PC-9 (cell line): ENCODE measurements at regions not wholly inside any gene's neighbourhood (a gene's known extent, or its start where the extent isn't known, plus 50 kb on each side); places are given as distances from the start of the nearest gene placed in this dataset.

Experiments used
- BruUV-seq: library from RNA; stranded (reverse); fragments of 400-500 nt; replicated peaks from 2 replicates; lab custom pipeline; 2021; lab: Mats Ljungman, UMichigan
- CTCF ChIA-PET: fragments of 300-600 bp; sonication (Branson Sonifier 250); formaldehyde crosslinking; loops from one replicate; lab custom pipeline; 2022; ENCODE audit warnings: antibody characterized with exemption; lab: Charles Lee
- POLR2A ChIA-PET: fragments of 300-600 bp; sonication (Branson Sonifier 250); formaldehyde crosslinking; loops from one replicate; lab custom pipeline; 2022; ENCODE audit warnings: antibody characterized with exemption; ENCODE audit not compliant: unreplicated experiment; lab: Charles Lee
- DNase-seq, 2 experiments: peaks; one replicate each; pipeline versions ENCODE4 v3.0.0 to v3.0.0-alpha.2; 2015 to 2022; ENCODE audit warnings: mixed read lengths in 1 of 2
- H2AFZ ChIP-seq: fragments of 200-600 bp; sonication (generic); 2 replicates; pipeline ENCODE4 v1.8.1; 2017; ENCODE audit warnings: antibody characterized with exemption
- H3F3A ChIP-seq: fragments of 200-600 bp; sonication (generic); 2 replicates; pipeline ENCODE4 v1.8.1; 2017; ENCODE audit warnings: antibody characterized with exemption, mild to moderate bottlenecking, low read depth; ENCODE audit not compliant: insufficient read depth
- H3K27ac ChIP-seq: fragments of 200-600 bp; sonication (generic); 2 replicates; pipeline ENCODE4 v1.6.1; 2016; ENCODE audit warnings: mixed run types
- H3K27me3 ChIP-seq: fragments of 200-600 bp; sonication (generic); 2 replicates; pipeline ENCODE4 v1.6.1; 2016; ENCODE audit warnings: low read depth, mixed run types; ENCODE audit not compliant: insufficient read depth
- H3K36me3 ChIP-seq: fragments of 200-600 bp; sonication (generic); 2 replicates; pipeline ENCODE4 v1.6.1; 2016; ENCODE audit warnings: low read depth, mixed run types
- H3K4me1 ChIP-seq: fragments of 200-600 bp; sonication (generic); replicated peaks from 2 replicates; pipeline ENCODE4 v1.6.1; 2016; ENCODE audit warnings: mixed run types; ENCODE audit not compliant: insufficient read depth
- H3K4me2 ChIP-seq: fragments of 200-600 bp; sonication (generic); 2 replicates; pipeline ENCODE4 v1.6.1; 2017; ENCODE audit warnings: mixed run types
- H3K4me3 ChIP-seq: fragments of 200-600 bp; sonication (generic); 2 replicates; pipeline ENCODE4 v1.6.1; 2016; ENCODE audit warnings: mixed run types
- H3K79me2 ChIP-seq: fragments of 200-600 bp; sonication (generic); 2 replicates; pipeline ENCODE4 v1.6.1; 2017; ENCODE audit warnings: low read depth, mixed run types
- H3K9me2 ChIP-seq: fragments of 200-600 bp; sonication (generic); 2 replicates; pipeline ENCODE4 v1.8.1; 2017; ENCODE audit warnings: mild to moderate bottlenecking; ENCODE audit not compliant: insufficient read depth
- H3K9me3 ChIP-seq: fragments of 200-600 bp; sonication (generic); 2 replicates; pipeline ENCODE4 v1.8.1; 2016; ENCODE audit warnings: low read depth; ENCODE audit not compliant: insufficient read depth
- H4K20me1 ChIP-seq: fragments of 200-600 bp; sonication (generic); 2 replicates; pipeline ENCODE4 v1.8.1; 2017; ENCODE audit not compliant: insufficient read depth
- CTCF ChIP-seq: fragments of 200-600 bp; sonication (generic); conservative IDR thresholded peaks from 2 replicates; pipeline ENCODE4 v1.6.1; 2017; ENCODE audit warnings: mixed run types, antibody characterized with exemption, mild to moderate bottlenecking, moderate library complexity
- EZH2 ChIP-seq: fragments of 200-600 bp; sonication (generic); IDR thresholded peaks from 2 replicates; pipeline ENCODE4 v1.8.0; 2017; ENCODE audit warnings: antibody characterized with exemption, low read depth
- intact Hi-C: fragments of 100-400 bp; cut with micrococcal nuclease; formaldehyde crosslinking; loops from one replicate; pipeline ENCODE4 v1.10.0; 2022; ENCODE audit not compliant: unreplicated experiment

- H3K4me3 ChIP-seq: no peak overlapping the region
- H3K27me3 ChIP-seq: peaks cover 65% of the 10 kb centered on the region
- no peaks in the 10 kb centered on the region for H3K9me2 ChIP-seq
- no peaks in the 10 kb centered on the region for H3K36me3 ChIP-seq
- no peak overlapping the region for H3K4me2 ChIP-seq
- no peaks in the 10 kb centered on the region; the same call in 1 of the 2 replicates for H4K20me1 ChIP-seq
- CTCF ChIA-PET: no interaction called here
- no TSS peak for BruUV-seq
- no peak overlapping the region for H2AFZ ChIP-seq
- no peak for DNase-seq
- intact Hi-C loops: no loop called here
- TF ChIP-seq EZH2: no peak
- no peak for TF ChIP-seq CTCF
- H3K27ac ChIP-seq: no peak overlapping the region
- H3K4me1 ChIP-seq: no peaks in the 10 kb centered on the region
- POLR2A ChIA-PET: no interaction called here
- no peaks in the 10 kb centered on the region for H3F3A ChIP-seq
- H3K79me2 ChIP-seq: no peaks in the 10 kb centered on the region
- no peaks in the 10 kb centered on the region for H3K9me3 ChIP-seq
These were observed 569.9 kb downstream of the BUD13 start for GRCh38 chr11:116202922-116203321.

GRCh38 chr11:116200564-116200963 lies 572.2 kb downstream of the BUD13 start:
- Histone ChIP-seq H3K4me3 (no peak overlapping the region), H3K79me2 (no peaks in the 10 kb centered on the region), H4K20me1 (no peaks in the 10 kb centered on the region), H3K36me3 (no peaks in the 10 kb centered on the region), H2AFZ (no peak overlapping the region), H3K9me2 (no peaks in the 10 kb centered on the region), H3K27ac (no peak overlapping the region), H3F3A (no peaks in the 10 kb centered on the region), H3K4me2 (no peak overlapping the region), H3K9me3 (no peaks in the 10 kb centered on the region), H3K27me3 (peaks cover 56% of the 10 kb centered on the region), H3K4me1 (no peaks in the 10 kb centered on the region)
- intact Hi-C loops: no loop called here
- CTCF ChIA-PET: no interaction called here
- no TSS peak for BruUV-seq
- no peak for DNase-seq
- POLR2A ChIA-PET: no interaction called here
- no peak for TF ChIP-seq EZH2
- TF ChIP-seq CTCF: no peak

GRCh38 chr11:116199182-116199581 lies 573.6 kb downstream of the BUD13 start:
- DNase-seq: no peak
- H2AFZ ChIP-seq: no peak overlapping the region
- no peak overlapping the region for H3K27ac ChIP-seq
- H3K27me3 ChIP-seq: peaks cover 61% of the 10 kb centered on the region
- no peak overlapping the region for H3K4me3 ChIP-seq
- no peaks in the 10 kb centered on the region for H3K36me3 ChIP-seq
- intact Hi-C loops: no loop called here
- no peak for TF ChIP-seq CTCF
- no peak for TF ChIP-seq EZH2
- no peaks in the 10 kb centered on the region for H3F3A ChIP-seq
- no peaks in the 10 kb centered on the region for H3K79me2 ChIP-seq
- no peaks in the 10 kb centered on the region for H3K9me2 ChIP-seq
- H3K4me2 ChIP-seq: no peak overlapping the region
- ChIA-PET CTCF (no interaction called here), POLR2A (no interaction called here)
- no peaks in the 10 kb centered on the region for H3K4me1 ChIP-seq
- no peaks in the 10 kb centered on the region for H4K20me1 ChIP-seq
- no peaks in the 10 kb centered on the region for H3K9me3 ChIP-seq
- BruUV-seq: no TSS peak
